Pancreas (tissue), 10 donors: ENCODE measurements at regions not wholly inside any gene's neighbourhood (a gene's known extent, or its start where the extent isn't known, plus 50 kb on each side); places are given as distances from the start of the nearest gene placed in this dataset.
"Not testable (repeated sequence)": the region's sequence is repeated elsewhere in the genome, so short reads cannot be mapped to it uniquely, and the experiment has no call there.

ENCODE experiments used
- ATAC-seq, 4 donors: fragments of 200-7000 bp; cut with Tn5 transposase; one replicate each; pipeline versions ENCODE4 v1.8.0 to v1.9.1; 2020; ENCODE audit warnings: mild to moderate bottlenecking in 4 of 4, moderate library complexity in 4 of 4
- DNase-seq, 6 donors: peaks; one replicate each; pipeline ENCODE4 v3.0.0-alpha.2; 2020
- FAIRE-seq: peaks from 2 replicates; lab custom pipeline; 2012; peaks lifted over from hg19 to GRCh38; lab: Jason Lieb, UNC
- H3K27ac ChIP-seq, 4 donors: fragments of 200-600 bp; sonication (generic); 1 replicate in 3 of 4; 2 replicates in 1 of 4; pipeline versions ENCODE4 v1.5.0 to v1.8.0; 2020
- H3K27me3 ChIP-seq, 4 donors: fragments of 200-600 bp; one replicate each; pipeline ENCODE4 v1.8.0; 2021
- H3K36me3 ChIP-seq, 3 donors: fragments of 200-600 bp; sonication (generic) in 1 of 3; one replicate each; pipeline versions ENCODE4 v1.5.0 to v1.8.0; 2020 to 2021
- H3K4me1 ChIP-seq, 3 donors: fragments of 200-600 bp; one replicate each; pipeline ENCODE4 v1.8.0; 2021
- H3K4me3 ChIP-seq, 4 donors: fragments of 200-600 bp; sonication (generic) in 2 of 4; one replicate each; pipeline versions ENCODE4 v1.5.0 to v1.8.0; 2020 to 2021
- H3K9me3 ChIP-seq, 4 donors: fragments of 200-600 bp; one replicate each; pipeline ENCODE4 v1.8.0; 2021
- CTCF ChIP-seq, 4 donors: fragments of 200-600 bp; sonication (generic) in 3 of 4; IDR thresholded peaks; one replicate each; pipeline versions ENCODE4 v1.5.0 to v1.8.0; 2021; ENCODE audit warnings: antibody characterized with exemption in 4 of 4
- WGBS, 2 donors: extraction: QIAGEN DNeasy Blood & Tissue Kit; methylation state at CpG; one replicate each; pipeline ENCODE4 v1.1.7; 2013; 5-methylcytosine and 5-hydroxymethylcytosine counted together
- intact Hi-C, 3 donors: fragments of 100-400 bp; cut with DNase I; formaldehyde crosslinking; loops; one replicate each; pipeline versions ENCODE4 v1.11.1 to v1.14.2; 2022
- donor health status: healthy with polysubstance abuse.
- donor health status: DM: no; HTN: no; CAD: no; lungs with moderate emphysema.
- donor health status: DM: no; HTN: no; CAD: no.
- donor health status: control.
- donor health status: control.
- donor health status: Bipolar disorder and iron deficiency.
- donor health status: DM: yes; HTN: yes; CAD: no.
- donor health status: DM: no; HTN: no; CAD: no.
- donor health status: DM: no; HTN: no; CAD: no.
- donor health status: DM: yes; HTN: yes; CAD: no.

GRCh38 chr2:16729335-16729734, 63.7 kb upstream of the CYRIA start:
- Histone ChIP-seq H3K4me3 (no peak overlapping the region), H3K36me3 (no peaks in the 10 kb centered on the region), H3K27ac (no peak overlapping the region), H3K4me1 (peaks cover 0 to 6% (median 0%) of the 10 kb centered on the region in 3 donors), H3K27me3 (peaks cover 0 to 28% (median 4%) of the 10 kb centered on the region in 4 donors), H3K9me3 (no peaks in the 10 kb centered on the region)
- intact Hi-C loops: no loop called here
- DNase-seq (no peak), FAIRE-seq (no peak), ATAC-seq (no peak)
- TF ChIP-seq CTCF (IDR thresholded peaks at IDR 0.05): no peak
- WGBS, 2 donors: 65 to 73% methylated on average over 5 of the region's 5 CpGs

- TF ChIP-seq CTCF (IDR thresholded peaks at IDR 0.05): no peak
Measured at GRCh38 chr2:16728351-16729136, 62.9 kb upstream of the CYRIA start.

GRCh38 chr2:16727849-16728248, 62.2 kb upstream of the CYRIA start:
- H3K36me3 ChIP-seq, H3K4me3 ChIP-seq, H3K27ac ChIP-seq, ATAC-seq, FAIRE-seq, DNase-seq, intact Hi-C loops, H3K4me1 ChIP-seq, H3K9me3 ChIP-seq: not testable (repeated sequence)
- 49 to 59% methylated on average over 2 of the region's 2 CpGs for WGBS, 2 donors
- H3K27me3 ChIP-seq: peaks cover 0 to 28% (median 4%) of the 10 kb centered on the region in 4 donors

More at GRCh38 chr2:16728351-16729136, 62.9 kb upstream of the CYRIA start:
- peaks cover 0 to 6% (median 0%) of the 10 kb centered on the region in 3 donors for H3K4me1 ChIP-seq
- DNase-seq (no peak), FAIRE-seq (no peak), ATAC-seq (no peak)
- no peaks in the 10 kb centered on the region for H3K36me3 ChIP-seq
- no peak overlapping the region for H3K4me3 ChIP-seq
- H3K27me3 ChIP-seq: peaks cover 0 to 30% (median 4%) of the 10 kb centered on the region in 4 donors
- H3K9me3 ChIP-seq: no peaks in the 10 kb centered on the region
- H3K27ac ChIP-seq: no peak overlapping the region
- 48 to 60% methylated on average over 4 of the region's 4 CpGs for WGBS, 2 donors
- intact Hi-C loops: no loop called here

DNA sequence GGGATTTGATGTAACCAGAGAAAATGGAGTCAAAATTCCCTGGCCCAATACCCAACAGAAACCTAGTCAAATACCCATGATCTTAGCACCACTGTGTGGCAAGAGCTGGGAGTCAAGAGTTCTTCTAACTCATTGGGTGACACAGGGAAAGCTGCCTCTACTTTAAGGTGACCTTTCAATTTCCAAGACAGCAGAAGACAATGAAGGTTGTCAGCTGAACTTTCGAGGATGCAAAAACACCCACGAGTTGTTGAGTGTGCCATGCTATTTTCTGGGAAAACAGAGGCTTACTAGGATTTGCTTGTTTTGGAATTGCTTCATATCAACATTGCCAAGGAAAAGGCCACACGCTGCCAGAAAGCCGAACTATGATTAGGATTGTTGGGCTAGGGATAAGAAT, 61.6 kb upstream of the CYRIA start:
- peak in 2 of 4 donors; percentile 34 to 68 for ATAC-seq
- WGBS, 2 donors: 10 to 14% methylated on average over 4 of the region's 4 CpGs
- Histone ChIP-seq H3K4me3 (no peak overlapping the region), H3K9me3 (no peaks in the 10 kb centered on the region), H3K27ac (no peak overlapping the region), H3K27me3 (peaks cover 0 to 28% (median 4%) of the 10 kb centered on the region in 4 donors), H3K36me3 (no peaks in the 10 kb centered on the region), H3K4me1 (peaks cover 0 to 6% (median 0%) of the 10 kb centered on the region in 3 donors)
- no peak for DNase-seq
- intact Hi-C loops: no loop called here
- no peak for FAIRE-seq
- TF ChIP-seq CTCF (IDR thresholded peaks at IDR 0.05): no peak

DNA sequence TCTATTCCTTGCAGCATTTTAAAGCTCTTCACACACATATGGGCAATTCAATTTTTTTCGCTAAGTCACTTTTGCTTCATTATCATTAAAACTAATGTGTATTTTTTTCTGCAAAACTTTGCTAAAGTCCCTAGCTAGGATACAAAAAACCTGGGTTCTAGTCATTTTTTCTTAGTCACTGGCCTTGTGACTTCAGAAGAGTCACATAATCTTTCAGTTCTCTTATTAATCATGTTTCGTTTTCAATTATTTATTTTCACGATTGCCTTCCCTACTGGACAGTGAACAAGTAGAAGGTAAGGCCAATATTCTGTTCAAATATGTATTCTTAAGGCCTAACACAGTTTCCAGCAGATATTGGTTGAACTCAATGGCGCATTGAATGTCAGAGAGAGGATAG, 60.9 kb upstream of the CYRIA start:
- no peak for DNase-seq
- H3K4me1 ChIP-seq: peaks cover 0 to 6% (median 0%) of the 10 kb centered on the region in 3 donors

More for the DNA sequence above, 60.9 kb upstream of the CYRIA start:
- Histone ChIP-seq H3K4me3 (no peak overlapping the region), H3K36me3 (no peaks in the 10 kb centered on the region), H3K27me3 (peaks cover 0 to 31% (median 4%) of the 10 kb centered on the region in 4 donors), H3K27ac (no peak overlapping the region), H3K9me3 (no peaks in the 10 kb centered on the region)
- WGBS, 2 donors: 73 to 84% methylated on average over 4 of the region's 4 CpGs
- ATAC-seq: no peak
- intact Hi-C loops: no loop called here
- TF ChIP-seq CTCF (IDR thresholded peaks at IDR 0.05): no peak
- no peak for FAIRE-seq
